Astrocyte of the cerebellum (primary cell): ENCODE measurements at regions not wholly inside any gene's neighbourhood (a gene's known extent, or its start where the extent isn't known, plus 50 kb on each side); places are given as distances from the start of the nearest gene placed in this dataset.

ENCODE experiments used
- DNase-seq: peaks from one replicate; pipeline ENCODE4 v3.0.0-alpha.2; 2011; ENCODE audit warnings: low read depth
- H3K4me3 ChIP-seq: 2 replicates; pipeline ENCODE4 v1.5.1; 2011; ENCODE audit warnings: mild to moderate bottlenecking, low read depth, low read length, moderate library complexity
- CTCF ChIP-seq: IDR thresholded peaks from 2 replicates; pipeline ENCODE4 v1.5.1; 2012; ENCODE audit warnings: low read length, low read depth, moderate library complexity, mild to moderate bottlenecking; ENCODE audit errors: missing control alignments
- in situ Hi-C: cut with HindIII; loops from 2 replicates; pipeline ENCODE4 v1.10.0; 2017; ENCODE audit warnings: low sequenced_read_pairs

- no peak overlapping the region for H3K4me3 ChIP-seq
- TF ChIP-seq CTCF: no peak
- DNase-seq: peak; percentile 31
- in situ Hi-C loops: no loop called here
Measured at GRCh38 chr7:112892263-112892662, 102.1 kb upstream of the TMEM168 start.

GRCh38 chr7:112891698-112892097, 101.5 kb upstream of the TMEM168 start:
- no peak for DNase-seq
- TF ChIP-seq CTCF: no peak
- in situ Hi-C loops: no loop called here
- H3K4me3 ChIP-seq: no peak overlapping the region

GRCh38 chr7:112889834-112890438, 99.7 kb upstream of the TMEM168 start:
- no peak for DNase-seq
- no peak for TF ChIP-seq CTCF
- H3K4me3 ChIP-seq: no peak overlapping the region
- in situ Hi-C loops: no loop called here

GRCh38 chr7:112889268-112889667, 99.1 kb upstream of the TMEM168 start:
- no peak overlapping the region for H3K4me3 ChIP-seq
- TF ChIP-seq CTCF: no peak
- in situ Hi-C loops: no loop called here
- DNase-seq: no peak

GRCh38 chr7:112888781-112889180, 98.6 kb upstream of the TMEM168 start:
- in situ Hi-C loops: no loop called here
- TF ChIP-seq CTCF: no peak
- no peak for DNase-seq
- H3K4me3 ChIP-seq: no peak overlapping the region

- no peak for TF ChIP-seq CTCF
- in situ Hi-C loops: no loop called here
- no peak for DNase-seq
- H3K4me3 ChIP-seq: no peak overlapping the region
Measured at GRCh38 chr7:112887976-112888375, 97.8 kb upstream of the TMEM168 start.

GRCh38 chr7:112887337-112887736, 97.1 kb upstream of the TMEM168 start:
- no peak overlapping the region for H3K4me3 ChIP-seq
- DNase-seq: no peak
- no peak for TF ChIP-seq CTCF
- in situ Hi-C loops: no loop called here
